SK-N-SH (cell line): ENCODE measurements at regions not wholly inside any gene's neighbourhood (a gene's known extent, or its start where the extent isn't known, plus 50 kb on each side); places are given as distances from the start of the nearest gene placed in this dataset.

Source experiments
- EP300 ChIP-seq, 2 experiments: IDR thresholded peaks; 2 replicates each; pipeline versions ENCODE4 v1.4.0 to v1.6.1; 2012; ENCODE audit warnings: borderline replicate concordance in 1 of 2, low read depth in 1 of 2, low read length in 1 of 2
- GABPA ChIP-seq: IDR thresholded peaks from 2 replicates; pipeline ENCODE4 v1.4.0; 2012; ENCODE audit warnings: low read depth, mild to moderate bottlenecking
- POLR2AphosphoS5 ChIP-seq: IDR thresholded peaks from 2 replicates; pipeline ENCODE4 v1.6.1; 2012; ENCODE audit warnings: low read depth, low read length
- RAD21 ChIP-seq: IDR thresholded peaks from 2 replicates; pipeline ENCODE4 v1.6.1; 2012; ENCODE audit warnings: mild to moderate bottlenecking, low read length
- TEAD4 ChIP-seq: IDR thresholded peaks from 2 replicates; pipeline ENCODE4 v1.4.0; 2012; ENCODE audit warnings: mild to moderate bottlenecking, borderline replicate concordance; ENCODE audit not compliant: insufficient read depth
- TF ChIP-seq, protein P1 (sequence below): fragments of 200-600 bp; sonication (generic); IDR thresholded peaks from 2 replicates; pipeline ENCODE4 v1.6.1; 2017; ENCODE audit warnings: antibody characterized with exemption, mild to moderate bottlenecking, moderate library complexity
- TF ChIP-seq, protein P2 (sequence below): fragments of 150-350 bp; IDR thresholded peaks from 2 replicates; pipeline ENCODE4 v1.6.1; 2017; ENCODE audit warnings: antibody characterized with exemption, low read length, low read depth, borderline replicate concordance
- TF ChIP-seq, protein P3 (sequence below): IDR thresholded peaks from 2 replicates; pipeline ENCODE4 v1.4.0; 2012; ENCODE audit warnings: low read depth, borderline replicate concordance

DNA sequence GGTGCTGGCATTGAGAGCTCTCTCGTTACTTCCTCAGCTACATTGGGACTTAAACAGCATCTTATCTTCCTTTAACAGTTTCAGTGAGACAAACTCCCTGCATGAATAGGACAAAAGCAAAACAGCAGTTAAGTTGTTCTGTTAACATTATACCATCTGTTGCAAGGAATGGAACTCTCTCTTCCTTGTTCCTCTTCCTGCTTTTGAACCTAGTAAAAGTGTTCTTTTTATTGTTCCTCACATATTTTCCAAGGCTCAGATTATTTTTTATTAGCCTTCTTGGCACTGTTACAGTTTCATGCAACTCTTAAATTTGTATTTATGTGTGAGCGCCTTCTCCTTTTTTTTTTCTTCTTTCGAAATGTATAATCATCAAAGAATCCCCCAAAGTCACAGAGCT is 202.6 kb upstream of the UFM1 start:
- TF ChIP-seq EP300 (IDR thresholded peaks at IDR 0.05; ENCODE audit: borderline replicate concordance in 1 of 2, low read depth in 1 of 2, low read length in 1 of 2) (no peak), RAD21 (no peak), POLR2AphosphoS5 (no peak), TEAD4 (no peak), GABPA (no peak)
- TF ChIP-seq, protein P1, sequence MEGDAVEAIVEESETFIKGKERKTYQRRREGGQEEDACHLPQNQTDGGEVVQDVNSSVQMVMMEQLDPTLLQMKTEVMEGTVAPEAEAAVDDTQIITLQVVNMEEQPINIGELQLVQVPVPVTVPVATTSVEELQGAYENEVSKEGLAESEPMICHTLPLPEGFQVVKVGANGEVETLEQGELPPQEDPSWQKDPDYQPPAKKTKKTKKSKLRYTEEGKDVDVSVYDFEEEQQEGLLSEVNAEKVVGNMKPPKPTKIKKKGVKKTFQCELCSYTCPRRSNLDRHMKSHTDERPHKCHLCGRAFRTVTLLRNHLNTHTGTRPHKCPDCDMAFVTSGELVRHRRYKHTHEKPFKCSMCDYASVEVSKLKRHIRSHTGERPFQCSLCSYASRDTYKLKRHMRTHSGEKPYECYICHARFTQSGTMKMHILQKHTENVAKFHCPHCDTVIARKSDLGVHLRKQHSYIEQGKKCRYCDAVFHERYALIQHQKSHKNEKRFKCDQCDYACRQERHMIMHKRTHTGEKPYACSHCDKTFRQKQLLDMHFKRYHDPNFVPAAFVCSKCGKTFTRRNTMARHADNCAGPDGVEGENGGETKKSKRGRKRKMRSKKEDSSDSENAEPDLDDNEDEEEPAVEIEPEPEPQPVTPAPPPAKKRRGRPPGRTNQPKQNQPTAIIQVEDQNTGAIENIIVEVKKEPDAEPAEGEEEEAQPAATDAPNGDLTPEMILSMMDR = no peak
- TF ChIP-seq, protein P2, sequence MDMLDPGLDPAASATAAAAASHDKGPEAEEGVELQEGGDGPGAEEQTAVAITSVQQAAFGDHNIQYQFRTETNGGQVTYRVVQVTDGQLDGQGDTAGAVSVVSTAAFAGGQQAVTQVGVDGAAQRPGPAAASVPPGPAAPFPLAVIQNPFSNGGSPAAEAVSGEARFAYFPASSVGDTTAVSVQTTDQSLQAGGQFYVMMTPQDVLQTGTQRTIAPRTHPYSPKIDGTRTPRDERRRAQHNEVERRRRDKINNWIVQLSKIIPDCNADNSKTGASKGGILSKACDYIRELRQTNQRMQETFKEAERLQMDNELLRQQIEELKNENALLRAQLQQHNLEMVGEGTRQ = no peak
- TF ChIP-seq, protein P3, sequence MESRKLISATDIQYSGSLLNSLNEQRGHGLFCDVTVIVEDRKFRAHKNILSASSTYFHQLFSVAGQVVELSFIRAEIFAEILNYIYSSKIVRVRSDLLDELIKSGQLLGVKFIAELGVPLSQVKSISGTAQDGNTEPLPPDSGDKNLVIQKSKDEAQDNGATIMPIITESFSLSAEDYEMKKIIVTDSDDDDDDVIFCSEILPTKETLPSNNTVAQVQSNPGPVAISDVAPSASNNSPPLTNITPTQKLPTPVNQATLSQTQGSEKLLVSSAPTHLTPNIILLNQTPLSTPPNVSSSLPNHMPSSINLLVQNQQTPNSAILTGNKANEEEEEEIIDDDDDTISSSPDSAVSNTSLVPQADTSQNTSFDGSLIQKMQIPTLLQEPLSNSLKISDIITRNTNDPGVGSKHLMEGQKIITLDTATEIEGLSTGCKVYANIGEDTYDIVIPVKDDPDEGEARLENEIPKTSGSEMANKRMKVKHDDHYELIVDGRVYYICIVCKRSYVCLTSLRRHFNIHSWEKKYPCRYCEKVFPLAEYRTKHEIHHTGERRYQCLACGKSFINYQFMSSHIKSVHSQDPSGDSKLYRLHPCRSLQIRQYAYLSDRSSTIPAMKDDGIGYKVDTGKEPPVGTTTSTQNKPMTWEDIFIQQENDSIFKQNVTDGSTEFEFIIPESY = no peak
